ENCODE measurements at regions not wholly inside any gene's neighbourhood (a gene's known extent, or its start where the extent isn't known, plus 50 kb on each side); places are given as distances from the start of the nearest gene placed in this dataset.
A peak's percentile ranks its signal among the peaks of the same experiment; 100 is the strongest.
"Not testable (repeated sequence)": the region's sequence is repeated elsewhere in the genome, so short reads cannot be mapped to it uniquely, and the experiment has no call there.

DNA sequence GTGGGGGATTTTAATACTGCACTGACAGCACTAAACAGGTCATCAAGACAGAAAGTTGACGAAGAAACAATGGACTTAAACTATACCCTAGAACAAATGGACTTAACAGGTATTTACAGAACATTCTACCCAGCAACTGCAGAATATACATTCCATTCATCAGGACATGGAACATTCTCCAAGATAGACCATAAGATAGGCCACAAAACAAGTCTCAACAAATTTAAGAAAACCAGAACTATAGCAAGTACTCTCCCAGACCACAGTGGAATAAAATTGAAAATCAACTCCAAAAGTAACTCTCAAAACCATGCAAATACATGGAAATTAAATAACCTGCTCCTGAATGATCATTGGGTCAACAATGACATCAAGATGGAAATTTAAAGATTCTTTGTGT lies 218.3 kb downstream of the SYK start:
- not testable (repeated sequence) for DNase-seq (ENCODE audit: low read depth in 4 of 4, low spot score in 3 of 4)

DNA sequence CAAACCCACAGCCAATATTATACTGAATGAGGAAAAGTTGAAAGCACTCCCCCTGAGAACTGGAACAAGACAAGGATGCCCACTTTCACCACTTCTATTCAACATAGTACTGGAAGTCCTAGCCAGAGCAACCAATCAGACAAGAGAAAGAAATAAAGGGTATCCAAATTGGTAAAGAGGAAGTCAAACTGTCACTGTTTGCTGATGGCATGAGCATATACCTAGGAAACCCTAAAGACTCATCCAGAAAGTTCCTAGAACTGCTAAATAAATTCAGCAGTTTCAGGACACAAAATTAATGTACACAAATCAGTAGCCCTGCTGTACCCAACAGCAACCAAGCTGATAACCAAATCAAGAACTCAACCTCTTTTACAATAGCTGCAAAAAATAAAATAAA lies 220.0 kb downstream of the SYK start:
- DNase-seq (ENCODE audit: low read depth in 4 of 4, low spot score in 3 of 4) = not testable (repeated sequence)

DNA sequence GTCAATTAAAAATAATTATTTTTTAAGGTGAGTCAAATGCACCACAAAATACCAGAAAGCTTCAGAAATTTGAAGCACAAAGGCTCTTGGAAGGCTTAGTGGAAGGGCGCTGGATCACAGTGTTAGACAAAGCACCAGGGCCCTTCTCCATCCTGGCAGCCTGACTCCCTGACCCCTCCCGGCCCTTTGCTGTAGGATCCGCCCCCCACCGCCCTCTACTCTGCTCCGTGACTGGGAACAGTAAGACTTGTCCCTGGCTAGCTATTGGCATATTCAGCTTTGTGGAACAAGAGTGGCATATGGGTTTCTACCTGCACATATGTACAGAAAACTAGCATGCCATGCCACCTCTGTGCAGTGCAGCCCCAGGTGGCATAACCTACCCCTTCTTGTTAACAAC lies 222.1 kb downstream of the SYK start:
- no peak for DNase-seq (ENCODE audit: low read depth in 4 of 4, low spot score in 3 of 4)

DNA sequence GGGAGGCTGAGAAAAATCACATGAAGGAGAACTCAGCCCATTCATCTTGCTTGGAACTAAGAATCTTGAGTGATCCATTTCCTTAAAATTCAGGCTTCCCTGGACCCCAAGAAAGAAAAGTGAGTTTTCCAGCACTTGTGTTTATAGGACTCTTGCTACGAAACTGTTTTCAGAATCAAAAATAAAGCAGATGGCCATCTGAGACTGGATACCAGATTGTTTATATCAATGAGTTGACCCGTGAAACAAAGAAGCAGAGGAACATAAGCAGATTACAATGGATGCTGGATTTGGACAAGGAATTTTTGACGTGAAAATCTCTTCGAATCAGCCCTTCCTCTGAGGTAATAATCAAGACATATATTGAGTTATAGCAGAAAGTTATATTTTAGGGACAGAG lies 223.2 kb downstream of the SYK start:
- DNase-seq (ENCODE audit: low read depth in 4 of 4, low spot score in 3 of 4) = no peak

DNA sequence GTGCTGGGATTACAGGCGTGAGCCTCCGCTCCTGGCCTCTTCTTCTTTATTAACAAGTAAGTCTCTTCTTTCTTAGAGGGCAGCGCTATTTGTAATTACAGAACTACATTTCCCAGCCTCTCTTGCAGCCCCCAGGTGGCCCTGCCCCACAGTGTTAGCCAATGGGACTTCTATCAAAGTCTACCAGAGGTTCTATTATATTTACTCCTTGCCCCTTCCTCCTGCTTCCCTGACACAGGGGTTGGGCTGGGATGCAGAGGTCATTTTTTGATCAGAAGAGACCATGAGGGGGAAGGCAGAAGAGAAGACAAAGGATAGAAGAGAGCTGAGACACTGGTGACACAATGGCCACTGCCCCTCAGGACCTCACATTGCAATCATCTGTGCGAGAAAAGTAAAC lies 224.2 kb downstream of the SYK start:
- no peak for DNase-seq (ENCODE audit: low read depth in 4 of 4, low spot score in 3 of 4)

DNA sequence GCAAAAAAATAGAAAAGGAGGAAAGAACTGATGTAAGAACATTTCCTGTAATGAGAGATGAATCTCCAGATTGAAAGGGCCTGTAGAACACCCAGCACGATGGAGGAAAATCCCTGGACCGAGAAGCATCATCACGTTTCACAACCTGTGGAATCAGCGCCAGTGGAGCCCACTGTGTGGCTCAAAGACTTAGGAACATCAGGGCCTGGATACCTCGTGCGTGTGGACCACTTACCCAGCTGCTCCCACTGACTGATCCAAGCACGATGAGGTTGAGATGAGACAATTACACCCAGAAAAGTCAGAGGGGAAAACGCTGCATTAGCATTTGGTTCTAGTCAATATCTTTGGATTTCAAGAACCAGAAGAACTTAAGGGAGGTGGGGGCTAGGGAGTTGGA lies 224.6 kb downstream of the SYK start:
- no peak for DNase-seq (ENCODE audit: low read depth in 4 of 4, low spot score in 3 of 4)

DNA sequence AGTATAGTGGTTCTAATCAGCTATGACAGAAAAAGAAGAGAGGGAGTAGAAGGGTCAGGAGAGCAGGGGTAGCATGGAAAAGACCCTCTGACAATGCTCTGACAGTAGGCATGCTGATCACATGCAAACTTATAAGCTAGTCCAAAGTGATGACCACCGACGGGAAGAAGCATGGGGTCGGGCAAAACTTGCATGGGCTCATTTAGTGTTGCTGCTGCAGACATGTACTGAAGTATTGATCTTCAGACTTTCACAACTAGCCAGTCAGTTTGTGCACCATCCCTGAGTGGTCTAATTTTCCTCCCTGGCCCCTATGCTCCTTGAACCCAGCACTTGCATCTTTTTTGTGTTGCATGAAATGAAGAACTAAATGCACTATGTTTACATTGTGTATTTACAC lies 225.4 kb downstream of the SYK start:
- DNase-seq (ENCODE audit: low read depth in 4 of 4, low spot score in 3 of 4) = no peak

DNA sequence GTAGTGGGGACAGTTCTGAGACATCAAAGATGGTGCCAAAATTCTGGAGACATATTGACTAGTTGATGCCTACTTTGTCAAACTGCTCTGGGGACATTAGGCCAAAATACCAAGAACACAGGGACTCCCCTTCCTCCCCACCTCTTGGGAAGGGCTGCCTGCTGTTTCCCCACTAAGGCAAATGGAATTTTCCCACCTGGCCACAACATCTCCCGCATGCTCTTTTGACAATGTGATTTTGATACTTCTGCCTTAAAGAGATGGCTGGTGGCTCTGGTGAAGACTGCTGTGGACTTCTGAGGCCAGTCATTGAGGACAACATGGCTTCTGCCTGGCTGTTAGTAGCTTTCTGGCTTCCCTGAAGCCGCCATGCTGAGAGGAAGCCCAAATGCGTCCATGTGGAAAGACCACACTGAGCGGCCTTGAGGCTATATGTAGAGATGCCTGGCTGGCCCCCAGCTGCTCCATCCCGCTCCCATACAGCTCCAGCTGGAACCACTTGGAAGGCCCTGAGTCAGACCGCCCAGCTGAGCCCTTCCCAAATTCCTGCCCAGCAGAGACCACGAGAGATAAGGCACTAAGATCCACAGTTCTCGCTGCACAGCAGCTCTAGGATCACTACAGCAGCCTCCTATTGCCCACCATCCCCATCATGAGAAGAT lies 226.7 kb downstream of the SYK start:
- no peak for DNase-seq (ENCODE audit: low read depth in 4 of 4, low spot score in 3 of 4)

DNA sequence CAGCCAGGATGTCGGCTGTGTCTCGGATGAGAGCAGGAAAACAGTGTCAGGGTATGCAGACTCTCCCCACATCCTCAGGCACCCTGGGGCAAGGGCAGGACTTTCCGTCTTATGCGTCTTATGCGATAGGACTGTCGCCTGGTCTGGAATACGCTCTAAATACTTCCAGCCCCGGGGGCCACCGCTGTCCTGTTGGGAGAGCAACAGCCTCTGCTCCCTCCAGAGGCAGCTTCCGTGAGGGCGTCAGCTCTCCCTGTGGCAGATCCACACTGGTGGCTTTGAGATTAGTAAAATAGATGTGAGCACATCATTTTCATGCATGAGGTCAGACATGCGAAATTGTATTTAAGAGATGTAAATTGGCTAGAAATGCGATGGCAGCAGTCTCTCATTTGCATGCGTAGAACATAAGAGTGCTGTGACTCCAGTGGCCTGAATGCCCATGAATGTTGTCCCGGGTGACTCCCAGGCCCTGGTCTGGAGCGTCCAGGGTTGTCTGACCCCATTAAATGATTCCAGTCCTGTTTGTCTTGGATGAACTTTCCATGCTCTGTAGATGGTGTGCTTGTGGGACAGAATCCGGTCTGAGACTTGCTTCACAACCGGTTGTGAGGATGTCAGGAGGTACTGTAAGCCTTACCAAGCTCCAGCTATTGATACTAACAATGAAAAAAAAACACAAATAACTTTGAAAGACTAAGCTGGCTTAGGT lies 228.2 kb downstream of the SYK start:
- DNase-seq (ENCODE audit: low read depth in 4 of 4, low spot score in 3 of 4) = no peak

DNA sequence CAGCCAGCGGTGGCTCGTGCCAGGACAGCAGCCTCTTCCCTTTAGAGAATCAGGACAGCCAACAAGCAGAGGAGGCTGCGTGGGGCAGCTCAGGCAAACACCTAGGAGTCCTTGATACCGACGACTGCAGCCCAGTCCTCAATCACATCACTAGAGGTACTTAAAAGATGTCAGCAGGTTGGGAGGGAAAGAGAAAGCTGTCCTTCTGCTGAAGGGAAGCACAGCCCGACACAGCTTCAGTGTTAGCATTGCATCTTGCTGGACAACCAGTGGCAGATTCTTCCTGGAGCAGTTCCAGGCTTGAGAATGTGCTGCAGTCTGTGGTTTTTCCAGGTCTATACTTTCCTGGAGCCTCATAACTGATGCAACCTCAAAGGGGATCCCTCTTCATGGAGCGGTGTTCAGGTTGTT lies 230.5 kb downstream of the SYK start:
- DNase-seq (ENCODE audit: low read depth in 4 of 4, low spot score in 3 of 4) = no peak

DNA sequence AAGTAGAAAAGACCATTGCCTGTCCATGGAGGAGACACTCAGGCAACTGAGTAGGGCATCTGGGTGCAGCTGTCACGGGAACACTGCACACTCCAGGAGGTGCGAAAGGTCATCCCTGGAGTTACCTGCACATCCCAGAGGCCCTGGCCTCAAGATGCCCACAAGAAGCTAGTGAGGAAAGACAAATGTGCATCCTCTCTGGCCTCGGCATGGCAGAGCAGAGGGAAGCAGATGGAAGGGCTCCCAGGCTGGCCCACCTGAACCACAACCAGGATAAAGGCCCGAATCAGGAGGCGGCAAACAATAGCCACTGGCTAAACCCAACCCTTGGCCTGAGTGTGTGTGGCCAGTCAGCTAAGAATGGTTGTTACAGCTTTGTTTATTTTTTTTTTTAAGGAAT lies 231.7 kb downstream of the SYK start:
- DNase-seq (ENCODE audit: low read depth in 4 of 4, low spot score in 3 of 4) = no peak

DNA sequence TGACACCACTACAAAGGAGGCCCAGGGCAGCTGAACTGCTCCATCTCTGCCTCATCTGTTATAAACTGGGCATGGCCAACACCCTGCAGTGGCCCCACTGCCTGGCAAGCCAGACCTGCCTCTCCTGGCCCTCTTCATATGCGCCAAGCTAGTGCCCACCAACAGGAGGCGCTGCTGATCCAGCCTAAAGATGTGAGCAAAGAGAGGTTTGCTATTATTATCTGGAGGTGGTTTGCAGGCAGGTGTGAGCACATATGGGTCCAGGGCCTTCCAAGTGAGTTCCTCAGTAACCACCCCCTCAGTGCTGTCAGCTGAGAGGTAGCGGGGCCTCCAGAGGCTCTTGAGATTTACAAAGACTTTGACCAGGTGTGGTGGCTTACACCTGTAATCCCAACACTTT lies 232.2 kb downstream of the SYK start:
- DNase-seq (ENCODE audit: low read depth in 4 of 4, low spot score in 3 of 4) = no peak

DNA sequence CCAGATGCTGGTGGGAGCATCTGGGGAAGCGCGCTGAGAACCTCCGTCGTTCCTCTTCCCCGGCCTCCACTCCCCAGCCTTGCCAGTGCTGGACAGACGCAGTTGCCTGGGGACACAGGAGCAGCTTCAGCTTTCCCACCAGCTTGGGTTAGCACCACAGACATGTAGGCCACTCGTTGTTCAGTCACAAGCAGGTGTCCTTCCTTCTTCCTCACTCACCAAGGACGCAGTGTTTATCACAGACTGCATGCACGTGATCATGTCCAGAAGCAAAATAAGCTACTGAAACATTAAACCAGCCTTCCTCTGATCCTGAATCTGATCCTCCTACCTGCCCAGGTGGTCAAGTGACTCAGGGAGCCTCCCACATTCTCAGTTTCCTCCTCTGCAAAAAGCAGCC lies 232.9 kb downstream of the SYK start:
- DNase-seq (ENCODE audit: low read depth in 4 of 4, low spot score in 3 of 4) = no peak

DNA sequence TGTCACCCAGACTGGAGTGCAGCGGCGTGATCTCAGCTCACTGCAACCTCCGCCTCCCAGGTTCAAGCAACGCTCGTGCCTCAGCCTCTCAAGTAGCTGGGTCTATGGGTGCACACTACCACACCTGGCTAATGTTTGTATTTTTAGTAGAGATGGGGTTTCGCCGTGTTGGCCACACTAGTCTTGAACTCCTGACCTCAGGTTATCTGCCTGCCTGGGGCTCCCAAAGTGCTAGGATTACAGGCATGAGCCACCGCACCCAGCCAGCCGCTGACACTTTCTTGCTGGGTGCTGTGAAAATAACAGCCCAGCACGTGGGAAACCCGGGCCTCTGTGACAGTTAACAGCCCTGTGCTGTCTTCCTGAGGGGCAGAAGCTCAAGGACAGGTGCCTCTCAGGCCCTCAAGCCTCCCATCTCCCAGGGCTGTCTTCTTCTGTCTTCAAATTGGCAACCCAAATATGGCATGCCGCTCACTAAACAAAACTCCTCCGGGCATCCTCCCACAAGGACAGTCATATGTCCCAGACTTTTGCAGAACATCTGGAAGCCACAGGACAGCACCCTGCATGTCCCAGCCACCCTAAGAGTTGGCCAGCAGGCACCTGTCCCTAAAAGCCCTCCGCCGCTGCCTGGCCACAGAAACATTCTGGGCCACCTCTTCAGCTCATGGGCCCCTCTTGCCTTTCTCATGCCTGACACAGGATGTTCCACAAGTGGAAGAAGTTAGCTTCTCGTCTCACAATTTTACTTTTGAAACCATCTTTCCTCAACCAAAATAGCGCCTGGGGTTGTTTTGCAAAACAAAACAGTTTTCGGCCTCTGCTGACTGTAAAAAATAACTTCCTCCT lies 233.6 kb downstream of the SYK start:
- DNase-seq (ENCODE audit: low read depth in 4 of 4, low spot score in 3 of 4) = no peak

DNA sequence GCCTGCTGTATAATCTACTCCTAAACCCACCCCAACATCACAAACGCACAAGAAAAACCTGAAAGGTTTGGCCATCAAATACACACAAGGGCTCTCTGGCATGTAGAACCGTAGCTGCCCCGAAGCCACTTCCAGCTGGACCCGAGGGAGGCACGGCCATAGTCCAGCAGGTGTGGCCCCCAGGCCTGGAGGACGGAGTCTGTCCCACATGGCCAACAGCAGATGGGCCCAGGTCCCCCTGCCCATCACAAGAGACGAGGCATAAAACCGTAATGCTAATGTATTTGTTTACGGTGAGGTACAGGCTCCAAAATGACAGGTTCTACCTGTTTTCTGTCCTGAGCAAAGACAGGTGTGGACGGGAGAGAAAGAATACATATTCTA lies 234.2 kb downstream of the SYK start:
- DNase-seq (ENCODE audit: low read depth in 4 of 4, low spot score in 3 of 4) = no peak

DNA sequence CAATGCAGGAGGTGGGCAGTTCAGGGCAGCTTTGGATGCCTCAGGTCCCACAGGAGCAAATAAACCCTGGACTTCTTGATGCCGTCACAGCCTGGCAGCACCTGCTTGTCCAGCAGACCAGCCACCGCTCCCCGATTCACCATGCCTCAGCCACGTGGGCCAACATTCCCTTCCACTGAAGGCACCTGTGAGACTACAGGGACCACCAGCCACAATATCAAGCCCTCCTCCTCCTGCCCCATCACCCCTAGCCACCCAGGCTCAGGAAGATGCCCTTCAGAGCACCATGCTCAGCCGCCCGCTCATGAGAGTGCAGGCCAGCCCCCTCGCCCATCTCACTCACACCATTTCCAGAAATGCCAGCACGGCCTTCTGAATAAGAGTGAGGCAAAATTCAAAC lies 234.7 kb downstream of the SYK start:
- no peak for DNase-seq (ENCODE audit: low read depth in 4 of 4, low spot score in 3 of 4)

DNA sequence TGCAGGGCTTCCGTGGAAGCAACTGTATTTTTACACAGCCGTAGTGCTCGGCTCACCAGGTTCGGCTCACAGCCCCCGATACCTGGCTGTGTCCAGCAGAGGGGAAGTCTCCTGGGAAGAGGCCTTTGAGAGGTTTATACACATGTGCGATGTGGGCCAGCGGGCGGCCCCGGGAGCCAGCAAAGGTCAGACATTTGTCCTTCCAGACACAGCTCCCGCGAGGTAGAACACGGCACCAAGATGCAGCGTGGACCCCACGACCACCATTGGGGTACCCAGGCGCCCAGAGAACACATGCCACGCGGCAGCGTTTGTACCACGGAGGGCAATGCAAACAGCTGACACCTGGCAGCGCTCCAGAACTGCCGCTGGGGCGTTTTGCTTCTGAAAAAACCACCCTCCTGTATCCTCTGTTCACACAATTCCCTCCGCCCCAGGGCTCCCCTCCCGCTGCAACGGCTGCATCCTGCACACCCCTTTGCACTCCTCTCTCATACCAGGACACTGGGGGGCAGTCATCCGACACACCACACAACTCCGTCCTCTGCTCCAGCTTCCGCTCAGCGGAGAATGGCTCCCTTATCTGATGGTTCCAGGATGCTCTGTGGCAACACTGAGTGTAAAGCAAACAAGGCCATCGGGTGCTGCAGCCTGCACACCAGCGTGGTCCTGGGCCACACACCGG lies 235.3 kb downstream of the SYK start:
- DNase-seq (ENCODE audit: low read depth in 4 of 4, low spot score in 3 of 4) = peak in 1 of 4 donors; percentile 60

DNA sequence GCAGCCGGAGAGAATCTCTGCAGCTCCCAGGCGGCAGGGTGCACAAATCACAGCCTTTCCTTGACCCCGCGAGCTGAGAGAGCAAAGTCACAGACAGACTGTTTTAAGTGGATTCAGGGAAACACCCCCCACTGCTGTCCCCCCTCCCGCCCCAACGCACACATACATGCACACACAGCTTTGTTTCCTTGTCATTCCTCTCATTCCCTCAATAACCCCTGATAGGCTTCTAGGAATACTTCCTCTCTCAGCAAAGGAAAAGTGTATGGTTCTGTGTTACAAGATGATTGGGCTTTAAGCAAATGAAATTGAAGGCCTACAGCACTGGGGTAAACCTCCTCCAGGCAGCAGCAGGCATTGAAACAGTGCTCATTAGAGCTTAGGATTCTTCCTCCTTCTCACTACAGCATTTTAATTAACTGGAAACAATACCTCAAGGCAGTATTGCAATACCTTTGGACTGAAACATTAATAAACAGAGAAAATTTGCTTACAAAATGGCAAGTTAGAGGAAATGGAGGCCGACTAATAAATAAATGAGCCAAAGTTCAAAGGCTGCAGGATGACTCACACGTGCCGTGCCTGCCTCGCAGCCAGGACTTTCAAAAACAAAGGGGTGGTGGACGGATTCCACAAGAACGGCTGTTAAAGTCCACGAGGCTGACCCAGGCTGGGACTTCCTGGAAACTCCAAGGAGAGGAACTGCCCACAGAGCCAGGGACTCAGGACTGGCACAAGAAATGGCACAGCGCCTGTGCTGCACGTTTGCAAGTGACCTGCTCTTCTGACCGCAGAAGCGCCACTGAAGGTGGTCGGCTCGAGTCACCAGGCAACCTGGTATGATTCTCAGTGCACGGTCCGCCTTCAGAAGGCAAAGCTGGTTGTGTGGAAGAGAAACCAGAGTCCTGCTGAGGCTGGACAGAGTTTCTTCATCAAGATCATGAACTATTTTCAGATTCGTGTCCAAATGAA lies 236.2 kb downstream of the SYK start:
- no peak for DNase-seq (ENCODE audit: low read depth in 4 of 4, low spot score in 3 of 4)

DNA sequence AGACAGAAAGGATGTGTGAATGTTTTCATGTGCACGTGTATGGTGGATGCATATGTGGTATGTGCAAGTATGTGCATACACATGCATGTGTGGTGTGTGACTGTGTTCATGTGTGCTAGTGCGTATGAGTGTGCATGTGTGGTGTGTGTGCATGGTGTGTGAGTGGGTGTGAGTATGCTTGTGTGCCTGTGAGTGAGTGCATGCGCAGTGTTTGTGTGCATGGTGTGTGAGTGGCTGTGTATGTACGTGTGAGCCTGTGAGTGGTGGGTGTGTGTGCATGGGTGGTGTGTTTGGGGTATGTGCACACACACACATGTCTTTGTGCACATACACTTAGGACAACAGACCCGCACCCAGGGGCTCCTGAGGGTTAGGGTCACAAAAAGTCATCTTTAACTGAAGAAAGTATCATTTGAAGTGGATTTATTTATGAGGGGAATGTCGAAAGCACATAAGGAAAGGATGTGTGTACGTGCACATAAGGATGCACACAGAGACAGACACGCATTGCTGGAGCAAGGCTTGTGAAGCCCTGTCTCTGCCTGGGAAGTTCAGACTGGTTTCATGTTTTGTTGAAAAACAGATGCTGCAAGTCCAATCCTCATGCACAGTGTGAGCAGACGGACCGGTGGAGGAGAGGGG lies 237.0 kb downstream of the SYK start:
- no peak for DNase-seq (ENCODE audit: low read depth in 4 of 4, low spot score in 3 of 4)

Measured in left renal pelvis (tissue), 4 donors.